ENCODE measurements at regions not wholly inside any gene's neighbourhood (a gene's known extent, or its start where the extent isn't known, plus 50 kb on each side); places are given as distances from the start of the nearest gene placed in this dataset.

- TF ChIP-seq EP300 (IDR thresholded peaks at IDR 0.05) (no peak), POLR2A (IDR thresholded peaks at IDR 0.05) (no peak), CTCF (IDR thresholded peaks at IDR 0.05) (no peak)
- H3K4me1 ChIP-seq (ENCODE audit: insufficient read depth), result peaks cover 5% of the 10 kb centered on the region
- no peaks in the 10 kb centered on the region for H3K36me3 ChIP-seq
- whole genome bisulfite sequencing, 3 donors, result 79 to 88% (median 87%) methylated on average over 3 of the region's 3 CpGs
- no peak overlapping the region for H3K27ac ChIP-seq
- no peak for DNase-seq
- no peak overlapping the region for H3K4me3 ChIP-seq
- no peaks in the 10 kb centered on the region for H3K9me3 ChIP-seq
- no peaks in the 10 kb centered on the region for H3K27me3 ChIP-seq
- intact Hi-C loops (cut with DNase I), result no loop called here
Observed at GRCh38 chr7:24500599-24500998, 72.7 kb upstream of the PALS2 start.

GRCh38 chr7:24501009-24501408 is 72.2 kb upstream of the PALS2 start:
- no peaks in the 10 kb centered on the region for H3K27me3 ChIP-seq
- no peaks in the 10 kb centered on the region for H3K9me3 ChIP-seq
- no peak for DNase-seq
- H3K4me3 ChIP-seq, result no peak overlapping the region
- TF ChIP-seq POLR2A (IDR thresholded peaks at IDR 0.05) (no peak), EP300 (IDR thresholded peaks at IDR 0.05) (no peak), CTCF (IDR thresholded peaks at IDR 0.05) (no peak)
- no peaks in the 10 kb centered on the region for H3K36me3 ChIP-seq
- intact Hi-C loops (cut with DNase I), result no loop called here
- 23 to 24% (median 23%) methylated on average over 7 of the region's 7 CpGs for WGBS, 3 donors
- H3K27ac ChIP-seq, result no peak overlapping the region
- H3K4me1 ChIP-seq (ENCODE audit: insufficient read depth), result peaks cover 5% of the 10 kb centered on the region

- Histone ChIP-seq H3K27ac (no peak overlapping the region), H3K36me3 (no peaks in the 10 kb centered on the region), H3K4me1 (ENCODE audit: insufficient read depth) (peaks cover 5% of the 10 kb centered on the region), H3K4me3 (no peak overlapping the region), H3K9me3 (no peaks in the 10 kb centered on the region), H3K27me3 (no peaks in the 10 kb centered on the region)
- intact Hi-C loops (cut with DNase I), result no loop called here
- DNase-seq, result no peak
- WGBS, 3 donors, result 50 to 76% (median 70%) methylated on average over 1 of the region's 1 CpG
- no peak for TF ChIP-seq CTCF (IDR thresholded peaks at IDR 0.05)
- TF ChIP-seq POLR2A (IDR thresholded peaks at IDR 0.05), result no peak
- no peak for TF ChIP-seq EP300 (IDR thresholded peaks at IDR 0.05)
Observed at GRCh38 chr7:24501443-24502134, 71.7 kb upstream of the PALS2 start.

- H3K9me3 ChIP-seq, result no peaks in the 10 kb centered on the region
- 38 to 60% (median 50%) methylated on average over 3 of the region's 3 CpGs for WGBS, 3 donors
- H3K27me3 ChIP-seq, result no peaks in the 10 kb centered on the region
- intact Hi-C loops (cut with DNase I), result no loop called here
- TF ChIP-seq EP300 (IDR thresholded peaks at IDR 0.05) (no peak), CTCF (IDR thresholded peaks at IDR 0.05) (no peak), POLR2A (IDR thresholded peaks at IDR 0.05) (no peak)
- DNase-seq, result no peak
- H3K36me3 ChIP-seq, result no peaks in the 10 kb centered on the region
- H3K4me3 ChIP-seq, result no peak overlapping the region
- H3K27ac ChIP-seq, result no peak overlapping the region
- peaks cover 5% of the 10 kb centered on the region for H3K4me1 ChIP-seq (ENCODE audit: insufficient read depth)
Observed at GRCh38 chr7:24502135-24502488, 71.1 kb upstream of the PALS2 start.

All from ovary (tissue), 7 donors.